HG03064 (cell line): ENCODE measurements at regions not wholly inside any gene's neighbourhood (a gene's known extent, or its start where the extent isn't known, plus 50 kb on each side); places are given as distances from the start of the nearest gene placed in this dataset.

Experiments used
- ATAC-seq: cut with Tn5 transposase; IDR thresholded peaks from one replicate; pipeline ENCODE4 v1.9.1; 2021; ENCODE audit warnings: low read depth; ENCODE audit not compliant: unreplicated experiment

- ATAC-seq: no peak
These were observed 490.9 kb downstream of the SHISA9 start for GRCh38 chr16:13392341-13392740.

GRCh38 chr16:13393816-13394215 lies 492.4 kb downstream of the SHISA9 start:
- no peak for ATAC-seq

- ATAC-seq: no peak
These were observed 493.1 kb downstream of the SHISA9 start for GRCh38 chr16:13394488-13394887.

- ATAC-seq: no peak
These were observed 495.7 kb downstream of the SHISA9 start for GRCh38 chr16:13397126-13397525.

- no peak for ATAC-seq
These were observed 500.2 kb downstream of the SHISA9 start for GRCh38 chr16:13401641-13402040.

GRCh38 chr16:13402601-13403000 lies 501.2 kb downstream of the SHISA9 start:
- ATAC-seq: no peak

GRCh38 chr16:13403326-13403725 lies 501.9 kb downstream of the SHISA9 start:
- ATAC-seq: no peak

GRCh38 chr16:13414154-13414553 lies 505.8 kb upstream of the ERCC4 start:
- no peak for ATAC-seq

- no peak for ATAC-seq
These were observed 500.4 kb upstream of the ERCC4 start for GRCh38 chr16:13419589-13419988.

- ATAC-seq: no peak
These were observed 498.2 kb upstream of the ERCC4 start for GRCh38 chr16:13421726-13422125.

GRCh38 chr16:13425836-13426235 lies 494.1 kb upstream of the ERCC4 start:
- ATAC-seq: no peak

GRCh38 chr16:13426269-13426668 lies 493.7 kb upstream of the ERCC4 start:
- ATAC-seq: no peak

- ATAC-seq: no peak
These were observed 493.2 kb upstream of the ERCC4 start for GRCh38 chr16:13426736-13427135.

- no peak for ATAC-seq
These were observed 492.0 kb upstream of the ERCC4 start for GRCh38 chr16:13427943-13428342.

GRCh38 chr16:13429416-13429815 lies 490.5 kb upstream of the ERCC4 start:
- no peak for ATAC-seq

GRCh38 chr16:13435415-13435814 lies 484.5 kb upstream of the ERCC4 start:
- ATAC-seq: no peak

- ATAC-seq: no peak
These were observed 484.0 kb upstream of the ERCC4 start for GRCh38 chr16:13435873-13436474.

GRCh38 chr16:13436641-13437412 lies 483.1 kb upstream of the ERCC4 start:
- peak; percentile 68 for ATAC-seq

GRCh38 chr16:13437413-13437795 lies 482.6 kb upstream of the ERCC4 start:
- ATAC-seq: no peak

- no peak for ATAC-seq
These were observed 481.9 kb upstream of the ERCC4 start for GRCh38 chr16:13438064-13438463.

GRCh38 chr16:13439766-13440165 lies 480.2 kb upstream of the ERCC4 start:
- no peak for ATAC-seq

GRCh38 chr16:13441675-13442074 lies 478.3 kb upstream of the ERCC4 start:
- peak; percentile 58 for ATAC-seq
